Upper lobe of left lung (tissue), 4 donors: ENCODE measurements at regions not wholly inside any gene's neighbourhood (a gene's known extent, or its start where the extent isn't known, plus 50 kb on each side); places are given as distances from the start of the nearest gene placed in this dataset.

Source experiments
- POLR2AphosphoS5 ChIP-seq, 2 donors: sonication (generic); formaldehyde crosslinking; IDR thresholded peaks; one replicate each; pipeline ENCODE4 v1.5.1; 2017; ENCODE audit warnings: antibody characterized with exemption in 2 of 2
- TF ChIP-seq, protein P1 (sequence below), 6 experiments: fragments of 450-650 bp in 4 of 6; fragments of 200-600 bp in 2 of 6; sonication (generic) in 2 of 6; IDR thresholded peaks; one replicate each; pipeline ENCODE4 v1.5.1; 2016 to 2019; ENCODE audit warnings: antibody characterized with exemption in 6 of 6

DNA sequence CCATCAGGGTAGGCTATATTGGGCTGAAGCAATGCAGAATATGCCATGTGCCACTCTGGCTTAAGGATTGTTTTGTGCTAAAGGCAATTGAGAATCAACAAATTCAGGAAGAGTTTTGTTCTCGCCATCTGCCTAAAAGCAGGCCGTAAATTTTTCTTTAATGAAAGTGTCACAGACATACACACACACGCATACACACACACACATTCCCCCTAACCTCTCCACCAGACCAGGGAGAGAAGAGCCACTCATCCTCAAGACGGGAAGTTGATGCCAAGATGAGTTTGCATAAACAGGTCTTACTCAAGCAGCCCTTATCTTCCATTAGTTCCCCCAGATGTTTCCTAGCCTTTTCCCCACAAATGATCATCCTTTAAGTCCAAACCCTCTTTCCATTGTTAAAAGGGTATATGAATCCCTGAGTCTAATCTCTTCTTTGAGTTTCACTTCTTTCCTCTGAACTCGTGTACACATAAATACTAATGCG lies 59.6 kb upstream of the TRIM24 start:
- TF ChIP-seq, protein P1, sequence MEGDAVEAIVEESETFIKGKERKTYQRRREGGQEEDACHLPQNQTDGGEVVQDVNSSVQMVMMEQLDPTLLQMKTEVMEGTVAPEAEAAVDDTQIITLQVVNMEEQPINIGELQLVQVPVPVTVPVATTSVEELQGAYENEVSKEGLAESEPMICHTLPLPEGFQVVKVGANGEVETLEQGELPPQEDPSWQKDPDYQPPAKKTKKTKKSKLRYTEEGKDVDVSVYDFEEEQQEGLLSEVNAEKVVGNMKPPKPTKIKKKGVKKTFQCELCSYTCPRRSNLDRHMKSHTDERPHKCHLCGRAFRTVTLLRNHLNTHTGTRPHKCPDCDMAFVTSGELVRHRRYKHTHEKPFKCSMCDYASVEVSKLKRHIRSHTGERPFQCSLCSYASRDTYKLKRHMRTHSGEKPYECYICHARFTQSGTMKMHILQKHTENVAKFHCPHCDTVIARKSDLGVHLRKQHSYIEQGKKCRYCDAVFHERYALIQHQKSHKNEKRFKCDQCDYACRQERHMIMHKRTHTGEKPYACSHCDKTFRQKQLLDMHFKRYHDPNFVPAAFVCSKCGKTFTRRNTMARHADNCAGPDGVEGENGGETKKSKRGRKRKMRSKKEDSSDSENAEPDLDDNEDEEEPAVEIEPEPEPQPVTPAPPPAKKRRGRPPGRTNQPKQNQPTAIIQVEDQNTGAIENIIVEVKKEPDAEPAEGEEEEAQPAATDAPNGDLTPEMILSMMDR (IDR thresholded peaks at IDR 0.05): no peak
- peak in 1 of 2 donors; percentile 23 for TF ChIP-seq POLR2AphosphoS5 (IDR thresholded peaks at IDR 0.05)
